BE2C (cell line): ENCODE measurements at regions not wholly inside any gene's neighbourhood (a gene's known extent, or its start where the extent isn't known, plus 50 kb on each side); places are given as distances from the start of the nearest gene placed in this dataset.
"Not testable (repeated sequence)": the region's sequence is repeated elsewhere in the genome, so short reads cannot be mapped to it uniquely, and the experiment has no call there.

Experiments used
- DNase-seq: peaks from one replicate; pipeline ENCODE4 v3.0.0-alpha.2; 2020
- H3K27me3 ChIP-seq: fragments of 250-450 bp; sonication (Bioruptor Pico); 2 replicates; pipeline ENCODE4 v1.5.1; 2020; ENCODE audit warnings: mild to moderate bottlenecking
- H3K36me3 ChIP-seq: fragments of 250-450 bp; sonication (Bioruptor Pico); 2 replicates; pipeline ENCODE4 v1.5.1; 2020; ENCODE audit warnings: mild to moderate bottlenecking
- H3K4me1 ChIP-seq: fragments of 250-450 bp; sonication (Bioruptor Pico); 2 replicates; pipeline ENCODE4 v1.5.1; 2020
- H3K4me3 ChIP-seq: 2 replicates; pipeline ENCODE4 v1.5.1; 2011; ENCODE audit warnings: low read depth, low read length
- H3K9me3 ChIP-seq: fragments of 250-450 bp; sonication (Bioruptor Pico); 2 replicates; pipeline ENCODE4 v1.5.1; 2020
- TF ChIP-seq, protein P1 (sequence below): IDR thresholded peaks from 2 replicates; pipeline ENCODE4 v1.5.1; 2012; ENCODE audit warnings: mild to moderate bottlenecking, low read depth, low read length

DNA sequence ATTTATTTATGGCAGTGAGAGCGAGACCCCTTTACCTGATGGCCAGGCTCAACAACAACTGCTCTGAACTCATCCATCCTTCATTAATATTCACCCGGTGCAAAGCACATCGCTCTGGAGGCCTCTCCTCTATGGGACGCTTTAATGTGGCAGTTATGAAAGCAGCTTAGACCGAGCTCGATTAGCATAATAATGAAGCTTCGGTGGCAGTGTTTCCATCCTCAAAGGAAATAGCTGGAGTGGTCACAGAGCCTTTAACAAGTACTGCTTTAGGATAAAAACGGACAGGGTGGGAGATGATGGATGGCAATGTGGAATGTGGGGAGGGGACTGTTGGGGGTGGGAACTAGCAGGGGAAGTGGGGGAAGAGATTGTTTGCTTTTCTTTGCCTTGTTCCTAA, 243.9 kb downstream of the SLC4A3 start:
- no peaks in the 10 kb centered on the region for H3K36me3 ChIP-seq
- no peak overlapping the region for H3K4me3 ChIP-seq
- TF ChIP-seq, protein P1, sequence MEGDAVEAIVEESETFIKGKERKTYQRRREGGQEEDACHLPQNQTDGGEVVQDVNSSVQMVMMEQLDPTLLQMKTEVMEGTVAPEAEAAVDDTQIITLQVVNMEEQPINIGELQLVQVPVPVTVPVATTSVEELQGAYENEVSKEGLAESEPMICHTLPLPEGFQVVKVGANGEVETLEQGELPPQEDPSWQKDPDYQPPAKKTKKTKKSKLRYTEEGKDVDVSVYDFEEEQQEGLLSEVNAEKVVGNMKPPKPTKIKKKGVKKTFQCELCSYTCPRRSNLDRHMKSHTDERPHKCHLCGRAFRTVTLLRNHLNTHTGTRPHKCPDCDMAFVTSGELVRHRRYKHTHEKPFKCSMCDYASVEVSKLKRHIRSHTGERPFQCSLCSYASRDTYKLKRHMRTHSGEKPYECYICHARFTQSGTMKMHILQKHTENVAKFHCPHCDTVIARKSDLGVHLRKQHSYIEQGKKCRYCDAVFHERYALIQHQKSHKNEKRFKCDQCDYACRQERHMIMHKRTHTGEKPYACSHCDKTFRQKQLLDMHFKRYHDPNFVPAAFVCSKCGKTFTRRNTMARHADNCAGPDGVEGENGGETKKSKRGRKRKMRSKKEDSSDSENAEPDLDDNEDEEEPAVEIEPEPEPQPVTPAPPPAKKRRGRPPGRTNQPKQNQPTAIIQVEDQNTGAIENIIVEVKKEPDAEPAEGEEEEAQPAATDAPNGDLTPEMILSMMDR, result no peak
- no peak for DNase-seq
- no peaks in the 10 kb centered on the region for H3K27me3 ChIP-seq
- no peaks in the 10 kb centered on the region for H3K4me1 ChIP-seq
- H3K9me3 ChIP-seq, result no peaks in the 10 kb centered on the region

GRCh38 chr2:219875036-219875435, 247.6 kb downstream of the SLC4A3 start:
- DNase-seq, result no peak
- H3K27me3 ChIP-seq, result peaks cover 10% of the 10 kb centered on the region
- no peaks in the 10 kb centered on the region for H3K9me3 ChIP-seq
- no peak overlapping the region for H3K4me3 ChIP-seq
- TF ChIP-seq, protein P1, result no peak
- H3K36me3 ChIP-seq, result no peaks in the 10 kb centered on the region
- H3K4me1 ChIP-seq, result no peaks in the 10 kb centered on the region

DNA sequence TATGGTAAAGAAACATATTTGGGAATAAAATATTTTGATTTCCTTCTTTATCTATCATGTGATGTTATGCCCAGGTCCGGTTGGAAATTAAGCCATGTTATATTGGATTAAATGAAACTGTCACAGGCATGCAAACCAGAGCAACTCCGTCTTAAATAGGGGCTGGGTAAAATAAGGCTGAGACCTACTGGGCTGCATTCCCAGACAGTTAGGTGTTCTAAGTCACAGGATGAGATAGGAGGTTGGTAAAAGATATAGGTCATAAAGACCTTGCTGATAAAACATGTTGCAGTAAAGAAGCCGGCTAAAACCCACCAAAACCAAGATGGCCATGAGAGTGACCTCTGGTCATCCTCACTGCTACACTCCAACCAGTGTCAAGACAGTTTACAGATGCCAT, 248.6 kb downstream of the SLC4A3 start:
- H3K4me3 ChIP-seq, H3K4me1 ChIP-seq, H3K9me3 ChIP-seq, H3K27me3 ChIP-seq, H3K36me3 ChIP-seq, DNase-seq: not testable (repeated sequence)

DNA sequence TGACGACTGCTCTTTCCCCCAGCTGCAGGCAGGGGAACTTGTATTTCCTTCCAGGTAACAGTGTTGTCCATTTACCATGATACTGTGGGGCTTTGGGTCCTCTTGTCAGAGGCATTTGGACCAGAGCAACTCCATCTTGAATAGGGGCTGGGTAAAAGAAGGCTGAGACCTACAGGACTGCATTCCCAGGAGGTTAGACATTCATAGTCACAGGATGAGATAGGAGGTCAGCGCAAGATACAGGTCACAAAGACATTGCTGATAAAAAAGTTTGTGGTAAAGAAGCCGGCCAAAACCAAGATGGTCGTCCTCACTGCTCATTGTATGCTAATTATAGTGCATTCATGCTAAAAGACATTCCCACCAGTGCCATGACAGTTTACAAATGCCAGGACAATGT, 249.5 kb downstream of the SLC4A3 start:
- no peak for DNase-seq
- no peak overlapping the region for H3K4me3 ChIP-seq
- no peaks in the 10 kb centered on the region for H3K9me3 ChIP-seq
- no peaks in the 10 kb centered on the region for H3K4me1 ChIP-seq
- no peaks in the 10 kb centered on the region for H3K36me3 ChIP-seq
- peaks cover 10% of the 10 kb centered on the region for H3K27me3 ChIP-seq
- TF ChIP-seq, protein P1, result no peak

- TF ChIP-seq, protein P1, result no peak
- Histone ChIP-seq H3K4me3 (no peak overlapping the region), H3K36me3 (no peaks in the 10 kb centered on the region), H3K4me1 (no peaks in the 10 kb centered on the region), H3K27me3 (peaks cover 10% of the 10 kb centered on the region), H3K9me3 (no peaks in the 10 kb centered on the region)
- DNase-seq, result no peak
Observed at GRCh38 chr2:219877728-219878127, 250.3 kb downstream of the SLC4A3 start.

GRCh38 chr2:219878516-219878915, 251.1 kb downstream of the SLC4A3 start:
- TF ChIP-seq, protein P1, result no peak
- Histone ChIP-seq H3K4me1 (no peaks in the 10 kb centered on the region), H3K9me3 (no peaks in the 10 kb centered on the region), H3K4me3 (no peak overlapping the region), H3K27me3 (peaks cover 10% of the 10 kb centered on the region), H3K36me3 (no peaks in the 10 kb centered on the region)
- DNase-seq, result no peak

DNA sequence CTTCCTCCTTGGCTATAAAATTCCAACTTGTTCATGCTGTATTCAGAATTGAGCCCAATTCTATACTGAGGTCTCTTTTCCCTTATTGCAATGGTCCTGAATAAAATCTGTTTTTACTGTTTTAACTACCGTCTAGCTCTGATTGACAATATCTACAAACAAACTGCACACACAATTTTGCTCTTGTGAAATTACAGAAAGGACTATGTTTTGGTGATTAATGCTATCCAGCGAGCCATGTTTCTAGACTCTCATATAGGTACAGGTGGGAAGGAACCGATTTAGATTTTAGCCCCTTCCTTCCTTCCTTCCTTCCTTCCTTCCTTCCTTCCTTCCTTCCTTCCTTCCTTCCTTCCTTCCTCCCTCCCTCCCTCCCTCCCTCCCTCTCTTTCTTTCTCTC, 254.4 kb downstream of the SLC4A3 start:
- Histone ChIP-seq H3K9me3 (no peaks in the 10 kb centered on the region), H3K27me3 (peaks cover 10% of the 10 kb centered on the region), H3K36me3 (no peaks in the 10 kb centered on the region), H3K4me3 (no peak overlapping the region), H3K4me1 (no peaks in the 10 kb centered on the region)
- TF ChIP-seq, protein P1, result no peak
- DNase-seq, result no peak
